Vagina (tissue), 2 donors: ENCODE measurements at regions not wholly inside any gene's neighbourhood (a gene's known extent, or its start where the extent isn't known, plus 50 kb on each side); places are given as distances from the start of the nearest gene placed in this dataset.

Experiments used
- CTCF ChIP-seq, 3 experiments: fragments of 450-650 bp in 2 of 3; fragments of 200-600 bp in 1 of 3; sonication (generic) in 1 of 3; IDR thresholded peaks; one replicate each; pipeline ENCODE4 v1.5.1; 2017 to 2019; ENCODE audit warnings: antibody characterized with exemption in 3 of 3, mild to moderate bottlenecking in 2 of 3, moderate library complexity in 2 of 3
- POLR2A ChIP-seq, 2 donors: fragments of 450-650 bp; IDR thresholded peaks; one replicate each; pipeline ENCODE4 v1.6.1; 2017; ENCODE audit warnings: antibody characterized with exemption in 2 of 2, mild to moderate bottlenecking in 2 of 2, moderate library complexity in 2 of 2

- no peak for TF ChIP-seq POLR2A (IDR thresholded peaks at IDR 0.05)
- no peak for TF ChIP-seq CTCF (IDR thresholded peaks at IDR 0.05)
Measured at GRCh38 chr3:83863380-83863779, 1095.4 kb upstream of the CADM2 start.
